ENCODE measurements at regions not wholly inside any gene's neighbourhood (a gene's known extent, or its start where the extent isn't known, plus 50 kb on each side); places are given as distances from the start of the nearest gene placed in this dataset.
A peak's percentile ranks its signal among the peaks of the same experiment; 100 is the strongest.

DNA sequence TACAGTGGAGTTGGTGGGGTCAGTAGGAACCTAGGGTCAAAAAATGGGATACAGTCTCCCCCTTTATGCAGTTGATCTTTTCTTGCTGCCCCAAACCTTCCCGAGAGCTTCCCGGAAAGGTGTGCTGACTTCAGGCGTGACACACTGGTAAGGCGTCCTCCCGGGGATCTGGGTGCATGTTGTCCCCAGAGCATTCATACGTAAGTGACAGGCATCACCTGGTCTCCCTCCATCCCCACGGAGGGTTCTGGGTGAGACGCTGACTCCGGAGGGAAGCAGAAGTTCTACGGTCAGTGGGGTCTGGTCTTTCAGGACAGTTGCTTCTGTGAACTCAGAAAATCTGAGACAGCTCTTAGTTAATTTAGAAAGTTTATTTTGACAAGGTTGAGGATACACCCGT, 159.6 kb upstream of the RTL1 start:
- peaks cover 3 to 6% of the 10 kb centered on the region in 2 donors for H3K27me3 Mint-ChIP-seq
- H3K9me3 Mint-ChIP-seq, result peaks cover 0 to 7% (median 0%) of the 10 kb centered on the region in 5 donors
- Histone ChIP-seq H3K4me3 (ENCODE audit: low read length) (no peak overlapping the region), H3K4me1 (ENCODE audit: insufficient read depth, low read length) (no peaks in the 10 kb centered on the region), H3K27ac (ENCODE audit: low read depth, low read length) (no peak overlapping the region), H3K27me3 (ENCODE audit: insufficient read depth, low read length, poor library complexity, severe bottlenecking) (no peaks in the 10 kb centered on the region), H3K9me3 (ENCODE audit: low read length) (no peaks in the 10 kb centered on the region), H3K36me3 (ENCODE audit: insufficient read depth, low read length) (no peaks in the 10 kb centered on the region)
- peak in 1 of 5 donors; percentile 34 for DNase-seq
- ChIA-PET POLR2A (no interaction called here), CTCF (no interaction called here)
- no peak overlapping the region for H3K27ac Mint-ChIP-seq
- H3K4me3 Mint-ChIP-seq, result no peak overlapping the region
- H3K36me3 Mint-ChIP-seq, result peaks cover 0 to 2% (median 0%) of the 10 kb centered on the region in 3 donors
- no peaks in the 10 kb centered on the region for H3K4me1 Mint-ChIP-seq

DNA sequence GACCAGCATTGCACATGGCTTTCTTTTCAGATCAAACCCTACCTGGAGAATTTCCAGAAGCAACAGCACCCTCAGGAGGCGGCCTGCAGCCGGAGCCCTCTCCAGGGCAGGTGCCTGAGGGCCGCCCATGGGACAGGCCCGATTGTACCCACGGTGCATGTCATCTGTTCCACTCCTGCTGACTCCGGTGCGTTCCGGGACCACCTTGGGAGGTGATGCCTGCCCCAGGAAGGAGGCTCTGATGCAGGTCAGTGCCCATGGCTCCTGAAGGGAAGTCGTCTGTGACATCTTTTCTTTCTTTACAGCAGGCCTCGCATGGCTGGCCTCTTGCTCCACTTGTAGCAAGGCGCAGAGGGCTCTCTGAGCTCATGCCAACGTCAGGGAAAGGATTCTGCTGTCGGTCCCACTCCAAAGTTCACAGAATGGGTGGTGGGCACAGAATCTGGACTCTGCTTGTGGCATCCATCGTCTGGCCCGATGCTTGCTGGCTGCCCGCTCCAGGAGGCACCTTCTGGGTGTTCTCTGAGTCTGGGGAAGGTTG, 160.7 kb upstream of the RTL1 start:
- peaks cover 0 to 2% (median 0%) of the 10 kb centered on the region in 5 donors for H3K9me3 Mint-ChIP-seq
- no peaks in the 10 kb centered on the region for H3K36me3 ChIP-seq (ENCODE audit: insufficient read depth, low read length)
- no peak overlapping the region for H3K27ac ChIP-seq (ENCODE audit: low read depth, low read length)
- H3K27me3 ChIP-seq (ENCODE audit: insufficient read depth, low read length, poor library complexity, severe bottlenecking), result no peaks in the 10 kb centered on the region
- no peaks in the 10 kb centered on the region for H3K4me1 Mint-ChIP-seq
- no peak overlapping the region for H3K4me3 ChIP-seq (ENCODE audit: low read length)
- POLR2A ChIA-PET, result no interaction called here
- CTCF ChIA-PET, result no interaction called here
- no peak overlapping the region for H3K4me3 Mint-ChIP-seq
- no peaks in the 10 kb centered on the region for H3K4me1 ChIP-seq (ENCODE audit: insufficient read depth, low read length)
- peaks cover 2 to 13% of the 10 kb centered on the region in 2 donors for H3K27me3 Mint-ChIP-seq
- H3K36me3 Mint-ChIP-seq, result peaks cover 0 to 2% (median 0%) of the 10 kb centered on the region in 3 donors
- no peaks in the 10 kb centered on the region for H3K9me3 ChIP-seq (ENCODE audit: low read length)
- no peak overlapping the region for H3K27ac Mint-ChIP-seq
- no peak for DNase-seq

DNA sequence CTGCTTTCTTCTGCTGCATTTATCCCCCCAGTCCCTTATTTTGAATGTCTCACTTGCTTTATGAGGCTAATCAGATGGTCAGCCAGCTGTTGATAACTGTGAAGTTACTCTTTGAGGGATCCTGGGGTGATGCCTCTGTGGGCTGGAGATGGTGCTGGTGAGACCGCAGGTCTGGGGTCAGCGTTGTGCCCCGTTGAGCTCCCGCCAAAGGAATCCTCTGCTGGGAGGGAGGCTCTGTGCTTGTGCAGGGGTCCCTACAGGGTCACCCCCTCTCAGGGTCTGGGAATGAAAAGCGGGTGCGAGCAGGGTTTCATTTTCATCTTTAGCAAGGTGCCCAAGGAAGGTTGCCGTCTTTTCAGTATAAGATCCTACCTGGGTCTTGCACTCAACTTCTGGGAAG, 161.2 kb upstream of the RTL1 start:
- no peaks in the 10 kb centered on the region for H3K4me1 Mint-ChIP-seq
- CTCF ChIA-PET, result no interaction called here
- H3K9me3 ChIP-seq (ENCODE audit: low read length), result no peaks in the 10 kb centered on the region
- peaks cover 0 to 2% (median 0%) of the 10 kb centered on the region in 5 donors for H3K9me3 Mint-ChIP-seq
- H3K27ac ChIP-seq (ENCODE audit: low read depth, low read length), result no peak overlapping the region
- peaks cover 0 to 2% (median 0%) of the 10 kb centered on the region in 3 donors for H3K36me3 Mint-ChIP-seq
- DNase-seq, result no peak
- no peak overlapping the region for H3K4me3 ChIP-seq (ENCODE audit: low read length)
- H3K4me1 ChIP-seq (ENCODE audit: insufficient read depth, low read length), result no peaks in the 10 kb centered on the region
- no peak overlapping the region for H3K27ac Mint-ChIP-seq
- POLR2A ChIA-PET, result no interaction called here
- H3K4me3 Mint-ChIP-seq, result no peak overlapping the region
- H3K27me3 Mint-ChIP-seq, result peaks cover 2 to 15% of the 10 kb centered on the region in 2 donors
- no peaks in the 10 kb centered on the region for H3K36me3 ChIP-seq (ENCODE audit: insufficient read depth, low read length)
- no peaks in the 10 kb centered on the region for H3K27me3 ChIP-seq (ENCODE audit: insufficient read depth, low read length, poor library complexity, severe bottlenecking)

DNA sequence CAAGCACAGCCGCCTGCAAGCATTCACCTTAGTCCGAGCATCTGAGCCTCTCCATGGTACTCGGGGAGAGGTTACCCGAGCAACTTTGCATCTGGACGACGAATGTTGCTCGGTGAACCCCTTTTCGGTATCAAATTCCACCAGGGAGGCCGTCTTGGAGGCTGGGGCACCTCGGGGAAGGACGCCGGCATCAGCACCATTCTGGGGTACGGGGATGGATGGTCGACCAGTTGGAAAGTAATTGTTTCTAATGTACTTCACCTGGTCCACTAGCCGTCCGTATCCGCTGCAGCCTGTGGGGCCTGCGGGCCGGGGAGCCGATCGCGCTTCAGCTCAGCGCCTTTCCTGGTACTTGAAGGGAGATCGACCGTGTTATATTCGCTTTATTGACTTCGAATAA, 161.7 kb upstream of the RTL1 start:
- Histone ChIP-seq H3K27me3 (ENCODE audit: insufficient read depth, low read length, poor library complexity, severe bottlenecking) (no peaks in the 10 kb centered on the region), H3K9me3 (ENCODE audit: low read length) (no peaks in the 10 kb centered on the region), H3K4me1 (ENCODE audit: insufficient read depth, low read length) (no peaks in the 10 kb centered on the region), H3K4me3 (ENCODE audit: low read length) (no peak overlapping the region), H3K27ac (ENCODE audit: low read depth, low read length) (no peak overlapping the region), H3K36me3 (ENCODE audit: insufficient read depth, low read length) (no peaks in the 10 kb centered on the region)
- Mint-ChIP-seq H3K9me3 (peaks cover 0 to 2% (median 0%) of the 10 kb centered on the region in 5 donors), H3K4me3 (no peak overlapping the region), H3K4me1 (no peaks in the 10 kb centered on the region), H3K27ac (no peak overlapping the region), H3K27me3 (peaks cover 3 to 17% of the 10 kb centered on the region in 2 donors), H3K36me3 (peaks cover 0 to 2% (median 0%) of the 10 kb centered on the region in 3 donors)
- CTCF ChIA-PET, result no interaction called here
- POLR2A ChIA-PET, result no interaction called here
- peak in 1 of 5 donors; percentile 33 for DNase-seq

DNA sequence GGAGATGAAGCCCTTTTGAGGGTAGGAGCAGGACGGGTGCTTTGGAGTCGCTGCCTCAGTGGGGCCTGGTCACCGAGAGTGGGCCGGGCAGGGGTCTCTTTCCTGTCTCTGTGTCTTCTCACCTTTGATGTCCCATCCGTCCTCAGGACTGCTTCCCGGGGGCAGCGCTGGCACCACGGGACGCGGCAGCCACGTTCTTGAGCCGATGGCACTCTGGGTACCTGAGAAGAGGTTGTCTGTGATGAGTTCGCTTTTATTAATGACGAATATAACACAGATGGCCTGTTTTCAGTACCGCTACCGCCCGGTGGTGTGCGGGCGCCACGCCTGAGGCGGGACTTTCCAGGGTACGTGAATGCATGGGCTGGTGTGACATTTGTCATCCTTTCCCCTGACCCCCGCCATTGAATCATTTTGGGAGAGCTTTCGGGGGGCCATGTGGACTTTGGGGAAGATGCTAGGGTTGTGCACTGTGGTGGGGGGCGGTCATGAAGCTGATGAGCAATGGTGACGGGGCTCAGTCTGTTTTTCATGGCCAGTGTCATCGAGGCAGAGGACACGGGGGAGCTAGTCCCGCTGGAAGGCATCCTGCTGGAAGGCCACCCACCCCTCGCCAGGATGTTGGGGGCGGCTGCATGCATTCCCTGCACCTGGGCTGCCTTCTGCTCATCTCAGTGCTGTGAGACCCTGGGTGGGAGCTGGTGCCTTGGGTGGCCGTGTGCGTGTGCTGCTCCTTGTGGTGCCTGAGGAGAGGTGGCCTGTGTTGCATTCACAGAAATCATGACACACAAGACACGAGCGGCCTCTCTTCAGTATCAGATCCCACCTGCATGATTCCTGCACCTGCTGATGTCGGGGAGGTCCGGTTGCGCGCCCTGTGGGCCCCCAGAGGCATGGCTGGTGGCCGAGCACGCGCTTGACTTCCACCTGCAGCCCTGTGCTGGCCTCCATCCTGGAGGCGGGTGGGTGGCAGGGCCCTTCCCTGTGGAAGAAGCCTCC, 162.5 kb upstream of the RTL1 start:
- H3K27ac Mint-ChIP-seq, result no peak overlapping the region
- DNase-seq, result peak in 1 of 5 donors; percentile 36
- Histone ChIP-seq H3K36me3 (ENCODE audit: insufficient read depth, low read length) (no peaks in the 10 kb centered on the region), H3K27me3 (ENCODE audit: insufficient read depth, low read length, poor library complexity, severe bottlenecking) (no peaks in the 10 kb centered on the region), H3K27ac (ENCODE audit: low read depth, low read length) (no peak overlapping the region), H3K9me3 (ENCODE audit: low read length) (no peaks in the 10 kb centered on the region), H3K4me1 (ENCODE audit: insufficient read depth, low read length) (no peaks in the 10 kb centered on the region), H3K4me3 (ENCODE audit: low read length) (no peak overlapping the region)
- H3K4me1 Mint-ChIP-seq, result no peaks in the 10 kb centered on the region
- CTCF ChIA-PET, result no interaction called here
- POLR2A ChIA-PET, result no interaction called here
- peaks cover 0 to 2% (median 0%) of the 10 kb centered on the region in 3 donors for H3K36me3 Mint-ChIP-seq
- no peak overlapping the region for H3K4me3 Mint-ChIP-seq
- no peaks in the 10 kb centered on the region for H3K9me3 Mint-ChIP-seq
- peaks cover 5 to 19% of the 10 kb centered on the region in 2 donors for H3K27me3 Mint-ChIP-seq

DNA sequence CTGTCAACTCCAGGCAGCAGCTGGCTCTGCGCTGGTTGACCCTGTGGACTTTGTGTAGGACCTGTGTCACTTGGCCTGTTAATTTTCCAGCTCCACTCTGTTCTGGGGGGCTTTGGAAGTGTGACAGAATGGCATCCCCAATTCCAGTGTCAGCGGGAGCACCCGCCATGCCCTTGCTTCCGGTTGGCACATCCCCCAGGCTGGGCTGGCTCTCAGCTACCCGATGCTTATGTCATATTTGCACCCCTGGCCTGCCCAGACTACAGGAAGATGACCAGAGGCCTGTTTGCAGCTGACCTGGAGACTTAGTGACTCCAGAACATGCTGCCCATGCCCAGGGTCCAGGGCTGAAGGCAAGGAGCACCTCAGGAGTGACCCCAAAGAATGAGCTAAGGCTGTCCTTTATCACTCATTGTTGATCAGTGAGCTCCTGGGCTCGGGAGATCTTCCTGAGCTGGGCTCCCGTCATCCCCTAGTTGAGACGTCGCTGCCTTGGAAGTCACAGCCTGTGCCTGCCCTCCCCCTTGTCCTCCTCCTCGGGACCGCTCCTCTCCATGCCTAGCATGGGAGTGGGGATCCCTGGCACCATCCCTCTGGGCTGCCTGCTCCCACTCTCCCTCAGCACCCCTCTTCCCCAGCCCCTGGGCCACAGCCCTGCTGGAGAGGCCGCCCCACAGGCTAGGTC, 163.4 kb upstream of the RTL1 start:
- peaks cover 5 to 19% of the 10 kb centered on the region in 2 donors for H3K27me3 Mint-ChIP-seq
- ChIA-PET CTCF (no interaction called here), POLR2A (no interaction called here)
- Histone ChIP-seq H3K9me3 (ENCODE audit: low read length) (no peaks in the 10 kb centered on the region), H3K27me3 (ENCODE audit: insufficient read depth, low read length, poor library complexity, severe bottlenecking) (no peaks in the 10 kb centered on the region), H3K36me3 (ENCODE audit: insufficient read depth, low read length) (no peaks in the 10 kb centered on the region), H3K4me3 (ENCODE audit: low read length) (no peak overlapping the region), H3K4me1 (ENCODE audit: insufficient read depth, low read length) (no peaks in the 10 kb centered on the region), H3K27ac (ENCODE audit: low read depth, low read length) (no peak overlapping the region)
- H3K4me1 Mint-ChIP-seq, result no peaks in the 10 kb centered on the region
- peak in 1 of 5 donors; percentile 1 for DNase-seq
- H3K36me3 Mint-ChIP-seq, result peaks cover 0 to 2% (median 0%) of the 10 kb centered on the region in 3 donors
- no peaks in the 10 kb centered on the region for H3K9me3 Mint-ChIP-seq
- H3K4me3 Mint-ChIP-seq, result no peak overlapping the region
- no peak overlapping the region for H3K27ac Mint-ChIP-seq

DNA sequence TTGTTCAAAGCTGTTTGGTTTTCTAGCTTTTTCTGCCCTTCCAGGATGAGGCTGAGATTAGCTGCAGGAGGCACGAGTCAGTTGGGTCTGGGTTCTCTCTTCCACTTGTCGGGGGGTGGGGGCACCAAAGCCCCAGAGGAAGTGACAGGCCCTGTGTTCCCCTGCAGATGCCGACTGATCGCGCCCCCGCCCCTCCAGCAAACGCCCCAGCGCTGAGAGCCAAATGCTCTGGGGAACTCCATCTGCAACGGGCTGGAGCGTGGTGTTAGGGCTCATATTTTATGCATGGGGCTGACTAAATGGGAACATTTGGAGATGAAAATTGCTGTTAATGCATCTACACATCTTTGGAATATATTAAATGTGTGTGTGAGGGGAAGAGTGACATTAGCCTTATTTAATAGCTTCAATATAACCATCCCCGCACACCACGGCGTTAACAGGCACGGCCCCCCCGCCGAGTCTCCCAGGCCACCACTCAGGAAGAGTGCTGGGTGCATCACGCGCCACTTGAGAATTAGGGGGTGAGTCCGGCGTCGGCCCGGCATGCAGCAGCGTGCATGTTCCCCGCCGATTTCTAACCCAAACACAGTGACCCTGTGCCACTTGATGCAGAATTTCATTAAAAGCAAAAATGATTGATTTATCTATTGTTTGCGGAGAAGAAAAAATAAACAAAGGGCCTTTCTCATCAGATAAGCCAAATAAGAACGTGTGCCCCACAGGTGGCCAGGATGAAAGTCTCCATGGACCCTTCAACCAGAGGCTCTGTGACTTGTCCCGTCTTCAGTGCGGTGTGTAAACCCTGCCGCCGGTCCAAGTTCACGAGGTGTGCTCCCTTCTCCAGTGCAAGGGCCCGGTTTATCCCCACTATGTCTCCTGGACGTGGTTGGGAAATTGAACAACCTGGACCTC, 165.0 kb upstream of the RTL1 start:
- no peaks in the 10 kb centered on the region for H3K4me1 ChIP-seq (ENCODE audit: insufficient read depth, low read length)

More for the DNA sequence above, 165.0 kb upstream of the RTL1 start:
- H3K27ac ChIP-seq (ENCODE audit: low read depth, low read length), result no peak overlapping the region
- no peaks in the 10 kb centered on the region for H3K36me3 ChIP-seq (ENCODE audit: insufficient read depth, low read length)
- Mint-ChIP-seq H3K27me3 (peaks cover 5 to 19% of the 10 kb centered on the region in 2 donors), H3K9me3 (no peaks in the 10 kb centered on the region), H3K4me3 (no peak overlapping the region), H3K36me3 (no peaks in the 10 kb centered on the region), H3K27ac (no peak overlapping the region), H3K4me1 (no peaks in the 10 kb centered on the region)
- no peaks in the 10 kb centered on the region for H3K9me3 ChIP-seq (ENCODE audit: low read length)
- DNase-seq, result peak in 1 of 5 donors; percentile 8
- H3K27me3 ChIP-seq (ENCODE audit: insufficient read depth, low read length, poor library complexity, severe bottlenecking), result no peaks in the 10 kb centered on the region
- no peak overlapping the region for H3K4me3 ChIP-seq (ENCODE audit: low read length)
- POLR2A ChIA-PET, result no interaction called here
- CTCF ChIA-PET, result no interaction called here
